ENCODE measurements at regions not wholly inside any gene's neighbourhood (a gene's known extent, or its start where the extent isn't known, plus 50 kb on each side); places are given as distances from the start of the nearest gene placed in this dataset.

DNA sequence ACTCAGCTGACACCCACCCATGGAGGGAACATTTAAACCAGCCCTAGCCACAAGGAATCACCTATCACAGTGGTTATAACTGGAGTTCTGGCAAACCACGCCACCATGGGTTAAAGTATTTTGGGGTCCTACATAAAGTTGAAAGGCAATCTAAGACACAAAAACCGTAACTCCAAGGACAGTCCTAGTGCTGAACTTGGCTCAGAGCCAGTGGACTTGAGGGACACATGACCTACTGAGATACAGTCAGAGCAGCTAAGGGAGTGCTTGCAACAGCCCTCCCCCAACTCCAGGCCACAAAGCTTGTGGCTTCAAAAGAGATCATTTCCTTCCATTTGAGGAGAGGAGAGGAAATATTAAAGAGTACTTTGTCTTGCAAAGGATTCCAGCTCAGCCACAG is 300.5 kb downstream of the FGF13 start:
- Histone ChIP-seq H3K4me1 (ENCODE audit: control insufficient read depth, insufficient read depth, low read length) (no peaks in the 10 kb centered on the region), H3K36me3 (ENCODE audit: control insufficient read depth in 2 of 2, insufficient read depth in 1 of 2, low read length in 2 of 2) (no peaks in the 10 kb centered on the region), H3K4me3 (ENCODE audit: low read depth, low read length) (no peak overlapping the region), H3K9me3 (ENCODE audit: control insufficient read depth, insufficient read depth, low read depth, low read length) (no peaks in the 10 kb centered on the region), H3K27ac (ENCODE audit: extremely low read depth, low read depth, low read length) (no peak overlapping the region)
- TF ChIP-seq ZNF138 (tag by site-specific recombination; IDR thresholded peaks at IDR 0.05; ENCODE audit: borderline replicate concordance) (no peak), RBAK (tag by site-specific recombination; IDR thresholded peaks at IDR 0.05) (no peak), ZNF654 (tag by site-specific recombination; IDR thresholded peaks at IDR 0.05; ENCODE audit: low read depth) (no peak), ZXDB (tag by site-specific recombination; IDR thresholded peaks at IDR 0.05) (no peak), ZNF2 (tag by site-specific recombination; IDR thresholded peaks at IDR 0.05) (no peak), TCF7L2 (IDR thresholded peaks at IDR 0.05; ENCODE audit: borderline replicate concordance, low read depth, low read length) (no peak), TSHZ1 (tag by site-specific recombination; IDR thresholded peaks at IDR 0.05; ENCODE audit: borderline replicate concordance) (no peak), ZBTB48 (tag by site-specific recombination; IDR thresholded peaks at IDR 0.05) (no peak), WT1 (tag by site-specific recombination; IDR thresholded peaks at IDR 0.05) (no peak), ZNF791 (tag by site-specific recombination; IDR thresholded peaks at IDR 0.05) (no peak), ZBTB1 (tag by site-specific recombination; IDR thresholded peaks at IDR 0.05) (no peak), ZNF324 (tag by site-specific recombination; IDR thresholded peaks at IDR 0.05) (no peak), ZNF19 (tag by site-specific recombination; IDR thresholded peaks at IDR 0.05; ENCODE audit: low read depth) (no peak), ZNF658 (tag by site-specific recombination; IDR thresholded peaks at IDR 0.05) (no peak), IKZF3 (tag by site-specific recombination; IDR thresholded peaks at IDR 0.05) (no peak), SCRT1 (tag by site-specific recombination; IDR thresholded peaks at IDR 0.05; ENCODE audit: borderline replicate concordance) (no peak), GLIS2 (tag by site-specific recombination; IDR thresholded peaks at IDR 0.05) (no peak)
- TF ChIP-seq, protein P1, sequence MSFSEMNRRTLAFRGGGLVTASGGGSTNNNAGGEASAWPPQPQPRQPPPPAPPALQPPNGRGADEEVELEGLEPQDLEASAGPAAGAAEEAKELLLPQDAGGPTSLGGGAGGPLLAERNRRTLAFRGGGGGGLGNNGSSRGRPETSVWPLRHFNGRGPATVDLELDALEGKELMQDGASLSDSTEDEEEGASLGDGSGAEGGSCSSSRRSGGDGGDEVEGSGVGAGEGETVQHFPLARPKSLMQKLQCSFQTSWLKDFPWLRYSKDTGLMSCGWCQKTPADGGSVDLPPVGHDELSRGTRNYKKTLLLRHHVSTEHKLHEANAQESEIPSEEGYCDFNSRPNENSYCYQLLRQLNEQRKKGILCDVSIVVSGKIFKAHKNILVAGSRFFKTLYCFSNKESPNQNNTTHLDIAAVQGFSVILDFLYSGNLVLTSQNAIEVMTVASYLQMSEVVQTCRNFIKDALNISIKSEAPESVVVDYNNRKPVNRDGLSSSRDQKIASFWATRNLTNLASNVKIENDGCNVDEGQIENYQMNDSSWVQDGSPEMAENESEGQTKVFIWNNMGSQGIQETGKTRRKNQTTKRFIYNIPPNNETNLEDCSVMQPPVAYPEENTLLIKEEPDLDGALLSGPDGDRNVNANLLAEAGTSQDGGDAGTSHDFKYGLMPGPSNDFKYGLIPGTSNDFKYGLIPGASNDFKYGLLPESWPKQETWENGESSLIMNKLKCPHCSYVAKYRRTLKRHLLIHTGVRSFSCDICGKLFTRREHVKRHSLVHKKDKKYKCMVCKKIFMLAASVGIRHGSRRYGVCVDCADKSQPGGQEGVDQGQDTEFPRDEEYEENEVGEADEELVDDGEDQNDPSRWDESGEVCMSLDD (tag by site-specific recombination; IDR thresholded peaks at IDR 0.05), result no peak
- POLR2A ChIA-PET, result no interaction called here
- CTCF ChIA-PET, result no interaction called here
